ENCODE measurements at regions not wholly inside any gene's neighbourhood (a gene's known extent, or its start where the extent isn't known, plus 50 kb on each side); places are given as distances from the start of the nearest gene placed in this dataset.

DNA sequence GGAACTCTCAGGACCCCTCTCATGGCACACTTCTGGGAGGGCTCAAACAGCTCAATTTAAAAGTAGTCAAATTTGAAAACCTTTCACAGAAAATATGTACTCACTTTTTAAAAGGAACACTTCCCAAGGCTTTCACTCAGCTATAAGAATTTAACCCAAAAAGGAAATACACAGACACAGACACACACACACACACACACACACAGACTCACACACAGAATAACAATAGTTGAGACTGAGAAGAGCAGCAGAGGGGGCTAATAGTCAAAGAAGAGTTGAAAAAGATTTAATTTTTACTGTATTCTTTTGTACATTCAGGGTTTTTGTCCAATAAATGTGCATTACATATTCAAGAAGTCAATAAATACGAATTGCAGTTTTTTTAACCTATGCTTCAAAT lies 211.4 kb downstream of the HACE1 start:
- TF ChIP-seq POLR2AphosphoS5 (IDR thresholded peaks at IDR 0.05; ENCODE audit: low read depth, low read length) (no peak), USF2 (IDR thresholded peaks at IDR 0.05; ENCODE audit: low read length) (no peak), CTCF (IDR thresholded peaks at IDR 0.05; ENCODE audit: control extremely low read depth in 1 of 3, insufficient read depth in 1 of 3, low read depth in 1 of 3, low read length in 3 of 3) (no peak), TAF1 (IDR thresholded peaks at IDR 0.05; ENCODE audit: low read depth, low read length) (no peak), EP300 (IDR thresholded peaks at IDR 0.05; ENCODE audit: borderline replicate concordance in 1 of 2, low read depth in 2 of 2, low read length in 2 of 2) (no peak), SRF (IDR thresholded peaks at IDR 0.05; ENCODE audit: low read depth, low read length) (no peak), RNF2 (IDR thresholded peaks at IDR 0.05; ENCODE audit: borderline replicate concordance, low read depth, low read length, missing control alignments, poor library complexity, severe bottlenecking) (no peak), EGR1 (IDR thresholded peaks at IDR 0.05; ENCODE audit: borderline replicate concordance, low read depth, low read length) (no peak), RAD21 (IDR thresholded peaks at IDR 0.05 in 1 of 2, conservative IDR thresholded peaks at IDR 0.05 in 1 of 2; ENCODE audit: low read depth in 2 of 2, low read length in 2 of 2) (no peak), PHF8 (conservative IDR thresholded peaks at IDR 0.05; ENCODE audit: low read depth, low read length) (no peak), SUZ12 (IDR thresholded peaks at IDR 0.05; ENCODE audit: low read length) (no peak), YY1 (IDR thresholded peaks at IDR 0.05; ENCODE audit: low read depth, low read length) (no peak), SP1 (IDR thresholded peaks at IDR 0.05; ENCODE audit: low read depth, low read length) (no peak)

Measured in H1 (cell line).